Tibial nerve (tissue), 4 donors: ENCODE measurements at regions not wholly inside any gene's neighbourhood (a gene's known extent, or its start where the extent isn't known, plus 50 kb on each side); places are given as distances from the start of the nearest gene placed in this dataset.

Source experiments
- DNase-seq, 2 donors: peaks; one replicate each; pipeline ENCODE4 v3.0.0-alpha.2; 2019; ENCODE audit warnings: low spot score in 2 of 2
- H3K27ac ChIP-seq, 4 donors: fragments of 200-600 bp; sonication (generic) in 3 of 4; one replicate each; pipeline ENCODE4 v1.5.1; 2017 to 2019; ENCODE audit warnings: mild to moderate bottlenecking in 1 of 4
- H3K27me3 ChIP-seq, 2 donors: fragments of 200-600 bp; sonication (generic) in 1 of 2; one replicate each; pipeline versions ENCODE4 v1.5.1 to v1.6.0; 2017 to 2019
- H3K36me3 ChIP-seq, 3 donors: fragments of 200-600 bp; sonication (generic); one replicate each; pipeline ENCODE4 v1.5.1; 2018 to 2019
- H3K4me1 ChIP-seq, 4 donors: fragments of 200-600 bp; sonication (generic) in 3 of 4; one replicate each; pipeline ENCODE4 v1.5.1; 2017 to 2019
- H3K4me3 ChIP-seq, 4 donors: fragments of 200-600 bp; sonication (generic) in 3 of 4; one replicate each; pipeline ENCODE4 v1.5.1; 2017 to 2019; ENCODE audit warnings: mild to moderate bottlenecking in 1 of 4, moderate library complexity in 1 of 4
- H3K9me3 ChIP-seq, 4 donors: fragments of 200-600 bp; sonication (generic) in 3 of 4; one replicate each; pipeline ENCODE4 v1.5.1; 2017 to 2019
- EP300 ChIP-seq, 2 donors: sonication (generic); formaldehyde crosslinking; IDR thresholded peaks; one replicate each; pipeline ENCODE4 v1.6.1; 2017; ENCODE audit warnings: antibody characterized with exemption in 2 of 2, mild to moderate bottlenecking in 1 of 2
- POLR2A ChIP-seq, 2 donors: fragments of 450-650 bp; IDR thresholded peaks; one replicate each; pipeline ENCODE4 v1.6.1; 2017; ENCODE audit warnings: antibody characterized with exemption in 2 of 2, mild to moderate bottlenecking in 2 of 2, moderate library complexity in 2 of 2
- WGBS, 2 donors: methylation state at CpG; one replicate each; pipeline ENCODE4 v1.1.5; 2018; 5-methylcytosine and 5-hydroxymethylcytosine counted together
- TF ChIP-seq, protein P1 (sequence below), 5 experiments: fragments of 200-600 bp in 3 of 5; fragments of 450-650 bp in 2 of 5; sonication (generic) in 3 of 5; IDR thresholded peaks; one replicate each; pipeline ENCODE4 v1.5.1; 2016 to 2019; ENCODE audit warnings: antibody characterized with exemption in 5 of 5, mild to moderate bottlenecking in 3 of 5, moderate library complexity in 2 of 5

GRCh38 chr12:77535734-77536133 lies 295.0 kb upstream of the NAV3 start:
- no peaks in the 10 kb centered on the region for H3K9me3 ChIP-seq
- WGBS, 2 donors, result 88% methylated on average over 2 of the region's 2 CpGs

DNA sequence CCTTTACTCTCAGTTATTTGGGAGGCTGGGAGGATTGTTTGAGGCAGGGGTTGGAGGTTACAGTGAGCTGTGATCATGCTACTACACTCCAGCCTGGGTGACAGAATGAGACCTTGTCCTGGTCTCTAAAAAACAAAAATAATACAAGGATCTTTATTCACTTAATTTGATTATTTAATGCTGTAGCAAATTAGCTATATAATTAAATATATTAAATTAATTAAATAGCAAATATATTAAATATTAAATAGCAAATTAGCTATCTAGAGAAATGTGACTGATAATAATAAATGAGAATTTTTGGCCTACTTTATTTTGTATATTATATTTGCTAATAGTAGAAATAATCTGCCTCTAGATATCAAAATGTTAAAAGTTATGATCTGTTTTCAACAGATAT lies 298.8 kb upstream of the NAV3 start:
- no peaks in the 10 kb centered on the region for H3K36me3 ChIP-seq
- no peaks in the 10 kb centered on the region for H3K27me3 ChIP-seq
- H3K9me3 ChIP-seq, result peaks cover 0 to 10% (median 0%) of the 10 kb centered on the region in 4 donors
- no peak for DNase-seq
- H3K27ac ChIP-seq, result no peak overlapping the region
- H3K4me1 ChIP-seq, result no peaks in the 10 kb centered on the region
- no peak overlapping the region for H3K4me3 ChIP-seq
- TF ChIP-seq EP300 (IDR thresholded peaks at IDR 0.05) (no peak), POLR2A (IDR thresholded peaks at IDR 0.05) (no peak)
- TF ChIP-seq, protein P1, sequence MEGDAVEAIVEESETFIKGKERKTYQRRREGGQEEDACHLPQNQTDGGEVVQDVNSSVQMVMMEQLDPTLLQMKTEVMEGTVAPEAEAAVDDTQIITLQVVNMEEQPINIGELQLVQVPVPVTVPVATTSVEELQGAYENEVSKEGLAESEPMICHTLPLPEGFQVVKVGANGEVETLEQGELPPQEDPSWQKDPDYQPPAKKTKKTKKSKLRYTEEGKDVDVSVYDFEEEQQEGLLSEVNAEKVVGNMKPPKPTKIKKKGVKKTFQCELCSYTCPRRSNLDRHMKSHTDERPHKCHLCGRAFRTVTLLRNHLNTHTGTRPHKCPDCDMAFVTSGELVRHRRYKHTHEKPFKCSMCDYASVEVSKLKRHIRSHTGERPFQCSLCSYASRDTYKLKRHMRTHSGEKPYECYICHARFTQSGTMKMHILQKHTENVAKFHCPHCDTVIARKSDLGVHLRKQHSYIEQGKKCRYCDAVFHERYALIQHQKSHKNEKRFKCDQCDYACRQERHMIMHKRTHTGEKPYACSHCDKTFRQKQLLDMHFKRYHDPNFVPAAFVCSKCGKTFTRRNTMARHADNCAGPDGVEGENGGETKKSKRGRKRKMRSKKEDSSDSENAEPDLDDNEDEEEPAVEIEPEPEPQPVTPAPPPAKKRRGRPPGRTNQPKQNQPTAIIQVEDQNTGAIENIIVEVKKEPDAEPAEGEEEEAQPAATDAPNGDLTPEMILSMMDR (IDR thresholded peaks at IDR 0.05), result no peak

More at GRCh38 chr12:77535734-77536133, 295.0 kb upstream of the NAV3 start:
- H3K27me3 ChIP-seq, result no peaks in the 10 kb centered on the region
- no peaks in the 10 kb centered on the region for H3K4me1 ChIP-seq
- H3K27ac ChIP-seq, result no peak overlapping the region
- H3K36me3 ChIP-seq, result no peaks in the 10 kb centered on the region
- no peak overlapping the region for H3K4me3 ChIP-seq
- no peak for DNase-seq
- TF ChIP-seq POLR2A (IDR thresholded peaks at IDR 0.05), result no peak

DNA sequence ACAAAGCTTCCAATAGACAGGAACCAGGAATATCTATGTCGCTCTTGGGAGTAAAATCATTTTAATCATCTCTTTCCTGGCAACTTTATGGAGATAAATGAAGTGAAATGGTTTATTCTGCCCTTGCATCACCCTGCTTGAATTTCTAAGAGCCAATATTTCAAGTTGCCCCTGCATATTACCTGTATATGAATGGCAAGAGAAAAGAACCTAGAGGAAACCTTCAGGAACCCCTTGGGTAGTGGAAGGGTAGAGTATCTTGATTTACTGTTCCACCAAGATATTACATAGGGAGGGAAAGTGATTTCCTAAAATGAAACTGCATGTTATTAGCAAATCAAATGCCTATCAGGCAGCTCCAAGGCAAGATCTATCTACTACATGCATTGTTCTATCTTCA lies 308.4 kb upstream of the NAV3 start:
- Histone ChIP-seq H3K27me3 (no peaks in the 10 kb centered on the region), H3K4me1 (no peaks in the 10 kb centered on the region), H3K9me3 (no peaks in the 10 kb centered on the region), H3K4me3 (no peak overlapping the region), H3K36me3 (no peaks in the 10 kb centered on the region), H3K27ac (no peak overlapping the region)
- no peak for DNase-seq
- 67 to 83% methylated on average over 1 of the region's 1 CpG for WGBS, 2 donors
- TF ChIP-seq POLR2A (IDR thresholded peaks at IDR 0.05), result no peak
- TF ChIP-seq EP300 (IDR thresholded peaks at IDR 0.05), result no peak
- TF ChIP-seq, protein P1 (IDR thresholded peaks at IDR 0.05), result no peak

GRCh38 chr12:77521508-77522115 lies 309.1 kb upstream of the NAV3 start:
- Histone ChIP-seq H3K4me1 (no peaks in the 10 kb centered on the region), H3K9me3 (no peaks in the 10 kb centered on the region), H3K4me3 (no peak overlapping the region), H3K27ac (no peak overlapping the region), H3K36me3 (no peaks in the 10 kb centered on the region), H3K27me3 (no peaks in the 10 kb centered on the region)
- 57 to 81% methylated on average over 1 of the region's 1 CpG for WGBS, 2 donors
- TF ChIP-seq EP300 (IDR thresholded peaks at IDR 0.05) (no peak), POLR2A (IDR thresholded peaks at IDR 0.05) (no peak)
- TF ChIP-seq, protein P1 (IDR thresholded peaks at IDR 0.05), result no peak
- DNase-seq, result no peak

DNA sequence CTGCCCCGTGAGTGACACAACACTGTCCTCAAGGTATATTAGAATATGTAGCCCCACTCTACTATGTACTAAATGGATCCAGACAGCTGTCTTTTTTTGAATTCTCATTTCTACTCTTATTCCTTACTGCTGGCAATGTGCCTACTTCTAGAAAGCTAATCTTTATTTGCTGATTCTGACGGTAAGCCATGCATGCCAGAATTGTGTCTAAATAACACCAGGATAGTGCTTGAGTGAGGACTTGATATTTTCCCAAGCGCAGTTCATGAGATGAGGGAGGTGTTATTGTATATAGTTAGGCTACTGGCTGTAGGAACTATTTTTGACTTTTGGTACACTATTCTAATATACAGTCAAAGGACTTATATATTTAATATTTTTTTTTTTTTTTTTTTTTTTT lies 316.2 kb upstream of the NAV3 start:
- no peak for DNase-seq
- Histone ChIP-seq H3K36me3 (no peaks in the 10 kb centered on the region), H3K4me3 (no peak overlapping the region), H3K27ac (no peak overlapping the region), H3K27me3 (no peaks in the 10 kb centered on the region), H3K4me1 (no peaks in the 10 kb centered on the region), H3K9me3 (no peaks in the 10 kb centered on the region)
- 77 to 79% methylated on average over 3 of the region's 3 CpGs for WGBS, 2 donors
- TF ChIP-seq EP300 (IDR thresholded peaks at IDR 0.05) (no peak), POLR2A (IDR thresholded peaks at IDR 0.05) (no peak)
- TF ChIP-seq, protein P1 (IDR thresholded peaks at IDR 0.05), result no peak

GRCh38 chr12:77510985-77511384 lies 319.7 kb upstream of the NAV3 start:
- Histone ChIP-seq H3K9me3 (no peaks in the 10 kb centered on the region), H3K27ac (no peak overlapping the region), H3K4me1 (no peaks in the 10 kb centered on the region), H3K4me3 (no peak overlapping the region), H3K36me3 (no peaks in the 10 kb centered on the region), H3K27me3 (no peaks in the 10 kb centered on the region)
- TF ChIP-seq POLR2A (IDR thresholded peaks at IDR 0.05) (no peak), EP300 (IDR thresholded peaks at IDR 0.05) (no peak)
- TF ChIP-seq, protein P1 (IDR thresholded peaks at IDR 0.05), result no peak
- DNase-seq, result no peak
- 83 to 100% methylated on average over 1 of the region's 1 CpG for WGBS, 2 donors
